Left lung (tissue), 4 donors: ENCODE measurements at regions not wholly inside any gene's neighbourhood (a gene's known extent, or its start where the extent isn't known, plus 50 kb on each side); places are given as distances from the start of the nearest gene placed in this dataset.

Experiments used
- ATAC-seq: fragments of 200-7000 bp; cut with Tn5 transposase; one replicate; pipeline ENCODE4 v1.9.1; 2020; ENCODE audit warnings: moderate library complexity
- DNase-seq, 4 donors: peaks; one replicate each; pipeline ENCODE4 v3.0.0-alpha.2; 2013 to 2020
- H3K27ac ChIP-seq, 2 donors: fragments of 200-600 bp; sonication (generic) in 1 of 2; one replicate each; pipeline versions ENCODE4 v1.5.0 to v1.8.0; 2020 to 2021
- H3K27me3 ChIP-seq, 2 donors: fragments of 200-600 bp; sonication (generic) in 1 of 2; one replicate each; pipeline versions ENCODE4 v1.5.0 to v1.8.0; 2020 to 2021
- H3K36me3 ChIP-seq, 2 donors: fragments of 200-600 bp; sonication (generic) in 1 of 2; one replicate each; pipeline versions ENCODE4 v1.5.0 to v1.8.0; 2020 to 2021
- H3K4me1 ChIP-seq, 2 donors: fragments of 200-600 bp; one replicate each; pipeline ENCODE4 v1.8.0; 2021
- H3K4me3 ChIP-seq, 2 donors: fragments of 200-600 bp; sonication (generic) in 1 of 2; one replicate each; pipeline versions ENCODE4 v1.5.0 to v1.8.0; 2020 to 2021; ENCODE audit warnings: mild to moderate bottlenecking in 1 of 2
- H3K9me3 ChIP-seq, 2 donors: fragments of 200-600 bp; sonication (generic) in 1 of 2; one replicate each; pipeline versions ENCODE4 v1.5.0 to v1.8.0; 2020 to 2021
- CTCF ChIP-seq, 2 donors: fragments of 200-600 bp; sonication (generic) in 1 of 2; IDR thresholded peaks; one replicate each; pipeline versions ENCODE4 v1.5.0 to v1.8.0; 2021; ENCODE audit warnings: antibody characterized with exemption in 2 of 2
- intact Hi-C, 2 donors: fragments of 100-400 bp; cut with DNase I; formaldehyde crosslinking; loops; one replicate each; pipeline versions ENCODE4 v1.11.2 to v1.14.2; 2022
- donor health status: DM: no; HTN: yes; CAD: no.
- donor health status: DM: no; HTN: no; CAD: no.

- Histone ChIP-seq H3K9me3 (no peaks in the 10 kb centered on the region), H3K27ac (no peak overlapping the region), H3K36me3 (no peaks in the 10 kb centered on the region), H3K4me1 (no peaks in the 10 kb centered on the region), H3K27me3 (no peaks in the 10 kb centered on the region), H3K4me3 (no peak overlapping the region)
- intact Hi-C loops: no loop called here
- no peak for TF ChIP-seq CTCF (IDR thresholded peaks at IDR 0.05)
- DNase-seq (peak in 2 of 4 donors; percentile 70 to 80), ATAC-seq (peak; percentile 71)
Measured at GRCh38 chr15:87609474-87609873, 647.1 kb downstream of the NTRK3 start.

- H3K4me1 ChIP-seq: no peaks in the 10 kb centered on the region
- no peak overlapping the region for H3K4me3 ChIP-seq
- no peak for ATAC-seq
- H3K36me3 ChIP-seq: no peaks in the 10 kb centered on the region
- H3K27ac ChIP-seq: no peak overlapping the region
- H3K9me3 ChIP-seq: no peaks in the 10 kb centered on the region
- intact Hi-C loops: no loop called here
- no peak for DNase-seq
- TF ChIP-seq CTCF (IDR thresholded peaks at IDR 0.05): no peak
- no peaks in the 10 kb centered on the region for H3K27me3 ChIP-seq
Measured at GRCh38 chr15:87608238-87609028, 648.1 kb downstream of the NTRK3 start.

GRCh38 chr15:87606971-87607370 lies 649.6 kb downstream of the NTRK3 start:
- no peak for DNase-seq
- intact Hi-C loops: no loop called here
- no peaks in the 10 kb centered on the region for H3K36me3 ChIP-seq
- no peak overlapping the region for H3K27ac ChIP-seq
- no peak overlapping the region for H3K4me3 ChIP-seq
- no peaks in the 10 kb centered on the region for H3K4me1 ChIP-seq
- no peak for ATAC-seq
- H3K27me3 ChIP-seq: no peaks in the 10 kb centered on the region
- no peak for TF ChIP-seq CTCF (IDR thresholded peaks at IDR 0.05)
- no peaks in the 10 kb centered on the region for H3K9me3 ChIP-seq

- H3K4me1 ChIP-seq: no peaks in the 10 kb centered on the region
- peak; percentile 22 to 24 for TF ChIP-seq CTCF (IDR thresholded peaks at IDR 0.05)
- intact Hi-C loops: no loop called here
- no peak overlapping the region for H3K4me3 ChIP-seq
- DNase-seq: peak in 1 of 4 donors; percentile 7
- no peaks in the 10 kb centered on the region for H3K27me3 ChIP-seq
- no peaks in the 10 kb centered on the region for H3K9me3 ChIP-seq
- peak; percentile 43 for ATAC-seq
- H3K27ac ChIP-seq: no peak overlapping the region
- no peaks in the 10 kb centered on the region for H3K36me3 ChIP-seq
Measured at GRCh38 chr15:87604857-87605446, 651.6 kb downstream of the NTRK3 start.

- no peak for TF ChIP-seq CTCF (IDR thresholded peaks at IDR 0.05)
- ATAC-seq (no peak), DNase-seq (peak in 2 of 4 donors; percentile 46 to 48)
Measured at GRCh38 chr15:87602371-87602770, 654.2 kb downstream of the NTRK3 start.

More at GRCh38 chr15:87602371-87602770, 654.2 kb downstream of the NTRK3 start:
- intact Hi-C loops: no loop called here
- H3K4me1 ChIP-seq: no peaks in the 10 kb centered on the region
- no peaks in the 10 kb centered on the region for H3K9me3 ChIP-seq
- H3K36me3 ChIP-seq: no peaks in the 10 kb centered on the region
- no peaks in the 10 kb centered on the region for H3K27me3 ChIP-seq
- H3K4me3 ChIP-seq: no peak overlapping the region
- no peak overlapping the region for H3K27ac ChIP-seq
